Suprapubic skin (tissue), 4 donors: ENCODE measurements at regions not wholly inside any gene's neighbourhood (a gene's known extent, or its start where the extent isn't known, plus 50 kb on each side); places are given as distances from the start of the nearest gene placed in this dataset.

Source experiments
- CTCF ChIP-seq, 2 donors: fragments of 200-600 bp in 1 of 2; fragments of 450-650 bp in 1 of 2; sonication (generic) in 1 of 2; IDR thresholded peaks; one replicate each; pipeline ENCODE4 v1.5.1; 2016 to 2019; ENCODE audit warnings: antibody characterized with exemption in 2 of 2, mild to moderate bottlenecking in 1 of 2, moderate library complexity in 1 of 2
- EP300 ChIP-seq: sonication (generic); formaldehyde crosslinking; IDR thresholded peaks from one replicate; pipeline ENCODE4 v1.6.1; 2017; ENCODE audit warnings: antibody characterized with exemption
- POLR2A ChIP-seq, 2 donors: fragments of 450-650 bp; IDR thresholded peaks; one replicate each; pipeline ENCODE4 v1.6.1; 2017; ENCODE audit warnings: antibody characterized with exemption in 2 of 2, mild to moderate bottlenecking in 2 of 2, moderate library complexity in 2 of 2
- POLR2AphosphoS5 ChIP-seq, 3 donors: sonication (generic); formaldehyde crosslinking; IDR thresholded peaks; one replicate each; pipeline ENCODE4 v1.6.1; 2017; ENCODE audit warnings: antibody characterized with exemption in 3 of 3

DNA sequence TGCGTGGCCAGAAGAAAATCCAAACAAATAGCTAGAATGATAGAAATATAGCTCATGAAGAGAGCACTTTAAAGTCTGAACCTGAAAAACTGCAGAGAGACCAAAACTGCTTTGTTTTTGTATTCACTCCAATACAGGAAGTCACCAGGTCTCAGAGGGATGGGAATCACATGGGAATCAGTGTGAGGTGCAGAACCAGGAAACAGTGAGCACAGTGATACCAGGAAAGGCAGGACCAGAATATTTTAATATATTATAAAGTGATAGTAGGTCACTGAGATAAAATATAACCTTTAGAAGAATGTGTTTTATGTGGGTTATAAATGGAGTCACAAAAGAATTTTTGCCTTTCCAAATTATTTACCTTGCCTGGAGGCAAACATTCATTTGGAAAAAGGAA lies 277.3 kb downstream of the CASP12 start:
- TF ChIP-seq CTCF (IDR thresholded peaks at IDR 0.05) (no peak), POLR2A (IDR thresholded peaks at IDR 0.05) (no peak), POLR2AphosphoS5 (IDR thresholded peaks at IDR 0.05) (no peak), EP300 (no peak)
